Forelimb muscle (tissue), 1 donor: ENCODE measurements at regions not wholly inside any gene's neighbourhood (a gene's known extent, or its start where the extent isn't known, plus 50 kb on each side); places are given as distances from the start of the nearest gene placed in this dataset.
A peak's percentile ranks its signal among the peaks of the same experiment; 100 is the strongest.

Experiments used
- DNase-seq: peaks from one replicate; pipeline ENCODE4 v3.0.0-alpha.2; 2013; ENCODE audit warnings: low read depth

DNA sequence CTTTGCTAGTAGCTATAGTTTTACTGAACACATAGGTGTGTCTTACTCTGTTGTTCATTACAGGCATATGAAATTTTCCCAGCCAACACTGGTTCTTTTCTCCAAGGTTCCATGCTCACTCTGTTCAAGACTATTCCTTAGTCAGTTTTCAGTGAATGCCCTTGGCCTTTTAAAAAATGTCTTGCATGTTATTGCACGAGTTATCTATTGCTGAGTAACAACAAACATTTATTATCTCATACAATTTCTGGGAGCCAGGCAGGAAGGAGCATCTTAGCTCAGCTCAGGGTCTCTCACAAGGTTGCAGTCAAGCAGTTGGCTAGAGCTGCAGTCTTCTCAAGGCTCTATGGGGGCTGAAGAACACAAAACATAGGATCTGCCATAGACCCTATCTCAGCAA, 223.5 kb downstream of the BTG1 start:
- DNase-seq = no peak

DNA sequence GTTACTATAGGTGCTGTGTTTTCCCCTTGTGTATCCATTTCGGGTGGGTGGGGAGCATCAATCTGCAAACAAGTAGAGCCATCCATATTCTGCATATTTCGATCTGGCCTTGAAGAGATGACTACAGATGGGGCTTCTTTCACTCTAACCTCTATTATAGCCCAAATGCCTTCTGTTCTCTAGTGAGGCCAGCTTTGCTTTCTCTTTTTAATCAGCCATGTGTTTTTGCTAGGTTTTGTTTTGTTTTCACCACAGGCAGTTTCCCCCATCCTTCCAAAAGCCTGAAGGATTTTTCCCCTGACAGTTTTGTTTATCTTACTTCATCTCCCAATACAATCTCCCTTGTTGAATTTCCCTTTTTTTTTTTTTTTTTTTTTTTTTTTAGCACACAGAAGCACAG, 224.1 kb downstream of the BTG1 start:
- no peak for DNase-seq

DNA sequence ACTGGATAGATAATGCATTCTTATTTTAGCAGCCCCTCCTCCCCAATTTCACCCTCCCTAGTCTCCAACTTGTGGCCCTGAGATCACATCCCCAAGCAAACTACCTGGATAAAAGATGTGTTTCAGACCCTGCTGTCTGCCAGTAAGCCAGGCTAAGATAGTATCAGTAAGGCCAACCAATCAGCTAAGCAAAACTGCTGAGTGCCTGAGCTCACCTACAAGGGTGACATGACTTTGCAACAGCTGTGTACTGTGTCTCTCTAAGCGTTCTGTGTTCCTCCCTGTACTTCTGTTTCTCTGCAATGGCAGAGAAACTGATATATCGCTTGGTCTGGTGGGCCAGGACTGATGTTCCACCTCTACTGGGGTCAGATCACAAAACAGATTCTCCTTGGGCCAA, 224.9 kb downstream of the BTG1 start:
- no peak for DNase-seq

DNA sequence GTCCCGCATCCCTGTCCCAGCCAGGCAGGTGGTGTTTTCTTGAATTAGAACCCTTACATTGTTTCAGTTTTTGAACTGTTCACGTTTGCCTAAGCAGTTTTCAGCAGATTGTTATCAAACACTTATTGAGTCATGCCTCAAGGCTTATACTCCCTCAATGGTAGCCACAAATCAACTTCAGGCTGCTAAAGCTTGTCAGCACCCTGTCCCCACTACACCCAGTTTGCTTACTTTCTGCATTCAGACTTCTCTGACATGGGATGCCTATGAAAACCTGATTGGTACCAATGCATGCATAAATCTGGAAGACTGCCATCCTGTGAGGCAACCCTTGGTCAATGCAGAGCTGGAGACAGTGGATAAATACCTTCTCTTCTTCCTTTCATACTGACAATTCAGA, 225.4 kb downstream of the BTG1 start:
- DNase-seq = no peak

DNA sequence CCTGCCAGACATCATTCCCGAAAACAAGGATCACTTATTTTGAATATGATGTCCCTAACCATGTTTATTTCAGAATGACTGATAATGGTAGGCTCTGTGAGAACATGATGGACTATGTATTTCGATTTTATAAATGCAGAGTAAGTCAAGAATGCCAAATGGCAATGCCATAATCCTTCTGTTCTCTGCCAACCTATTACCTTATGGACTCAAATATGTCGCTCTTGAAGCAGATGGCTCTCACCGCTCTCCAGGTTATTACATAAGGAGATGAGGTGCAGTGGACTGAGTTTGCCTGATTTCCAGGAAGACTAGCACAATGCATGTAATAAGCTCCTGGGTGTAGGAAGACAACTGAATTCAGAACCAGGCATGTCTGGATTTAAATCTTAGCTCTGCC, 227.2 kb downstream of the BTG1 start:
- DNase-seq = no peak

DNA sequence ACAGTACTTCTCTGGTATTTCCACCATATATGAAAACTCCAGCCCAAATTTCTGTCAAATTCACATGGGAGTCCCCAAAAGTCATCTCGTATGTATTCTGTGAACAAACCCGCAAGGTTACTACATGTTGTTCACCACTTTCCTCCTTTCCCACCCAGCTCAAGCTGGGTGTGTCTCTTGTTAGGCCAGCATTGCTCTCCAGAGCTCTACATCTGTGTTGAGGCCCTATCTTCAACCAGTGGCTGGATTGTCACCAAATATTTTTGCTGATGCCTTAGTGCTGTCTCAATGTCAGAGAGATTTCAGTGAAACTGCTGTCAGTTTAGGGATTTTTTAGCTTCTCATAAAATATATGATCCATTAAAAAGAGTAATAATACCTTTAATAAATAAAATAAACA, 230.9 kb downstream of the BTG1 start:
- DNase-seq = no peak

DNA sequence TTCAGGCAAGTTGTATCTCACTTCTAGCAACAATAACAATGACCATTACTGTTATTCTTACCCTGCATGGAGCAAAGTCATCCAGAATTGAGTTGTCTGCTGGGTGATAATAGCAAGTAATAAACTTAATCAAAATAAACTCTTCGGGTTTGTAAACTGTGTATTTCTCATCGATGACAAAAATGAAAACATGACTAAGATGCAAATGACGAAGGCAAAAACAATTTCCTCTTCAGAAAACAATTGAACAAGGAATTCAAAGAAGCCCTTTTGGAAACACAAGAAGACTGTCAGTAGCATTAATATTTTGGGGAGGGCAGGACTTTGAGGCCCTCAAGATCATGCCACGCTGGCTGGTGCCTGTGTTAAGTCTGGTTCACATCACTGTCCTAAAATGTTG, 232.0 kb downstream of the BTG1 start:
- no peak for DNase-seq

DNA sequence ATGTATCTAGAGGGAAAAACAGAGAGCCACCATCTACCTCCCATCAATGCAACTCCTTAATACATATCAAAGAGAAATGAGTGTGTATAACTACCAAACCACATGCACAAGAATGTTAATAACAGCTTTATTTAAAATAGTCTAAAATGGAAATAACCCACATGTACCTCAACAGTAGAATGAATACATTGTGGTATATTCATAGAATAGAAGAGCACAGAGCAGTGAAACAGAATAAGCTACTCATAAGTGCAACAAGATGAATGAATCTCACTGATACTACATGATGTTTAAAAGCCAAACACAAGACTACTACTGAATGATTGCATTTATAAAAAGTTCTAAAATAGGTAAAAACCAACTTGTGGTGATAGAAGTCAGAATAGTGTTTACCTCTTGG, 232.5 kb downstream of the BTG1 start:
- no peak for DNase-seq

DNA sequence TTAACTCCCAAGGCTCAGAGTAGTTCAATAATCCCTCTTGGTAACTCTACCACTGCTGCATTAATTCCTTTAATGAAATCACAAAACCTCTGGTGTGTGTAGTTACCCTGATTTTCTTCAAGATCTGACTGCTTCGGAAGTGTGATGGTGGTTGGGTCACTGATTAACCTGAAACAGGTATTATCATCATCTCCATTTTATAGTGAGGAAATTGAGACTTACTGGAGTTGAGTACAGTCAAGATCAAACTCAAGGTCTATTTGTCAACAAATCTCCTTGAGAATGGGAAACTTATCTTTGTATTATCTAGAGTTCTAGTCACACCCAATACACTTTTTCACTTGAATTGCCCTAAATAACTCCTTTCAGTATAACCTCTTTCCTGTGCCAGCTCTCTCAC, 233.5 kb downstream of the BTG1 start:
- no peak for DNase-seq

DNA sequence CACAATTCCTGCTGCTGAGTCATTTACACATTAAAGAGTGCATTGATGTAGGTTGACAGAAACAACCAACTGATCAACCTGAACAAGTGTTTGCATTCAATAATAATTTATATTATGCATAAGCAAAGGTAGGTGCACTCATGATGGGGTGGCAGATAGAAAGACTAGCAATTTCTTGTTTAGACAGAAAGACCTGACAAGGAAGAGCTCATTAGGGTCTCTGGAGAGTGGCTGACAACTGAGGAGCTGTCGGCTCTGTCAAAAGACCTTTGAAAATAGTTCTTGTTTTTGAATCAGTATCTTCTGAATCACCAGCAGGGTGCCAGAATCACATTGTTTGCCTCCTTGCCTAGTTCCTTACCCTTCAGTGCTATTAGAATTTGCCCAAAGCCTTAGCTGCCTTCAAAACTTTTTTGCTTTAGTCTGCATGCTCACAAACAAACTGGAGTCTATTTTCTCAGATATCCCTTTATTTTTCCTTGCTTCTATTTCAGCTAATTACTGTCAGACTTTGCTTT, 234.7 kb downstream of the BTG1 start:
- DNase-seq = no peak

DNA sequence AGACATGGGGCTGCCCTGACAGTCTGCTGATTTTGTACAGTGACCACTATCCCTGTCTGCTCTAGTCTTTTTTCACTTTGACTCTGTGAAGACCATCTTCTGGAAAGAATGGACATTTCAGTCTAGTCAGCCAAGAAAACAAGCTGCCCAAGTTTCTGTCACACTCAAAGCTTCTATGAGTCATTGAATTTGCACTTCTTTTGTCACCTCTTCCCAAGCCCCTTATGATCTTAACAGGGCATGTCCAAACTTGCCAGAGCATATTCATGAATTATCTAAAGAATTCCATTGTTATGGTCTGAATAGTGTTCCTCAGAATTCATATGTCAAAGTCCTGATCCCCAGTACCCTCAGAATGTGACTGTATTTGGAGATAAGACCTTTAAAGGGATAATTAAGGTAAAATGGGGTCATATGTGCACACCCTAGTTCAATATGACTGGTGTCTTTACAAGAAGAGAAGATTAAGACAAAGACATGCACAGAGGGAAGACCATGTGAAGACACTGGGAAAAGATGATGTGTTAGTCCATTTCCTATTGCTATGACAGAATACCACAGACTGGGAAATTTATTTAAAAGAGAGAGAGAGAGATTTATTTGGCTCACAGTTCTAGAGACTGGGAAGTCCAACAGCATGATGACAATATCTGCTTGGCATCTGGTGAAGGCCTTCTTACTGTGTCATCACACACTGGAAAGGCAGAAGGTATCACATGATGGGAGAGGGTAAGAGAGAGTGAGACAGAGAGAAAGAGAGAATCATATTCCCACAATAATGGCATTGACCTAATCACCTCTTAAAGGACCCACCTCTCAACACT, 242.6 kb downstream of the BTG1 start:
- no peak for DNase-seq

DNA sequence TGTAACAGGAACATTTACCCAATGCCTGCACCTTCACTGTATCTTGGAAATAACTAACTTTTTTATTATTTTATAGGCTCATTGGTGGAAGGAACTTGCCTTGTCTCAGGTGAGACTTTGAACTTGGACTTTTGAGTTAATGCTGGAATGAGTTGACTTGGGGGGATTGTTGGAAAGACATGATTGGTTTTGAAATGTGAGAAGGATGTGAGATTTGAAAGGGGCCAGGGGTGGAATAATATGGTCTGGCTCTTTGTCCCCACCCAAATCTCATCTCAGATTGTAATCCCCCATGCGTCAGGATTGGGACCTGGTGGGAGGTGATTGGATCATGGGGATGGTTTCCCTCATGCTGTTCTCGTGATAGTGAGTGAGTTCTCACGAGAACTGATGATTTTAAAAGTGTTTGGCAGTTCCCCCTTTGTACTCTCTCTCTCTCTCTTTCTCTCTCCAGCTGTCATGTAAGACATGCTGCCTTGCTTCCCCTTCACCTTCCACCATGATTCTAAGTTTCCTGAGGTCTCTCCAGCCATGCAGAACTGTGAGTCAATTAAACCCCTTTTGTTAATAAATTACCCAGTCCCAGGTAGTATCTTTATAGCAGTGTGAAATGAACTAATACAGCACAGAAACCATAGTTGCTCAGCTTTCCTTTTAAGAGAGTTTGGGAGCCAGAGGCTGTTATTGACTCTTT, 244.1 kb downstream of the BTG1 start:
- DNase-seq = no peak

DNA sequence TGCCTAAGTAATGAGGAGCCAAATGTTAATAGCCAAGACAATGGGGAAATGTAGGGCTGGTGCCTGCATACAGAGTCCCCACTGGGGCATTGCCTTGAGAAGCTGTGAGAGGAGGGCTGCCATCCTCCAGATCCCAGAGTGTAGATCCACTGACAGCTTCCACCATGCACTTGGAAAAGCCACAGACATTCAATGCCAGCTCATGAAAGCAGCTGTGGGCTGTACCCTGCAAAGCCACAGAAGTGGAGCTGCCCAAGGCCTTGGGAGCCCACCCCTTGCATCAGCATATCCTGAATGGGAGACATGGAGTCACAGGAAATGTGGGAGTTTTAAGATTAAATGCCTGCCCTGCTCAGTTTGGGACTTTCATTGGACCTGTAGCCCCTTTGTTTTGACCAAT, 244.7 kb downstream of the BTG1 start:
- DNase-seq = no peak

DNA sequence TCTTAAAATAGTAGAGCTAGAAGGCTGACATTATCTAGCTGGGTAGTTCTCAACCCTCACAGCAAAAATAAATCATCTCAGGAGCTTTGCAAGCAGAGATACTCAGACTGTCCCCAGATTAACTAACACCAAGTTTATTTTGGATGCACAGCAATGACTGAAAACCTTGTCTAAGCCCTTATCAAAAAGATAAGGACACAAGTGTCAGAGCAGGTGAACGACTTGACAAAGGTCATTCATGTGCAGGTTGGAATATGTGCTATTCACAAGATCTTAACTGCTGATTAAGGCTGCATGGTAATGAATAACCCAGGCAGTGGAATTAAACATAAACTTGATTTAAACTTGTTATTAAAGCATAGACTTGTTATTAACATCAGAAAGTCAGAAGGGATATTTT, 246.6 kb downstream of the BTG1 start:
- no peak for DNase-seq

DNA sequence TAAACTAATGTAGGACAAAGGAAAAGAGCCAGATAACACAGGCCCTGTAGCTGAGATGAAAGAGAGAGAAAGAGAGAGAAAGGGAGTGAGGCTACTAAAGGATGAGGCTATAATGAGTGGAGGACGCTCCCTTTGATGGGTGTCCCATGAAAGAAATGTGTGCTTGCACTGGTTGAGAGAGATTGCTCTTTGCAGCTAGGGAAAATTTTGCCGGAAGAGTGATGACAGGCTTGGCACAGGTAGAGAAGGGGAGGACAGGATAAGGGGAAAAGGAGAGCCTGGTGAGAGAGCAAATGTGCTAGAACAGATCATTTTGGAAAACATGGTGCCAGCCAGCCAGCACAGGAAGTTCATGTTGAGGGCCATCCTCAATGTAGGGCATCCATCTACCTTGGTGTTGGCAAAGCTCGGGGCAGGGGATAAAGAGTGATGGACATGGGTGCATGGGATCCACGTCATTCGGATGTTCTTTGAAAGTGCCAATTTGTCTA, 248.6 kb downstream of the BTG1 start:
- DNase-seq = no peak

DNA sequence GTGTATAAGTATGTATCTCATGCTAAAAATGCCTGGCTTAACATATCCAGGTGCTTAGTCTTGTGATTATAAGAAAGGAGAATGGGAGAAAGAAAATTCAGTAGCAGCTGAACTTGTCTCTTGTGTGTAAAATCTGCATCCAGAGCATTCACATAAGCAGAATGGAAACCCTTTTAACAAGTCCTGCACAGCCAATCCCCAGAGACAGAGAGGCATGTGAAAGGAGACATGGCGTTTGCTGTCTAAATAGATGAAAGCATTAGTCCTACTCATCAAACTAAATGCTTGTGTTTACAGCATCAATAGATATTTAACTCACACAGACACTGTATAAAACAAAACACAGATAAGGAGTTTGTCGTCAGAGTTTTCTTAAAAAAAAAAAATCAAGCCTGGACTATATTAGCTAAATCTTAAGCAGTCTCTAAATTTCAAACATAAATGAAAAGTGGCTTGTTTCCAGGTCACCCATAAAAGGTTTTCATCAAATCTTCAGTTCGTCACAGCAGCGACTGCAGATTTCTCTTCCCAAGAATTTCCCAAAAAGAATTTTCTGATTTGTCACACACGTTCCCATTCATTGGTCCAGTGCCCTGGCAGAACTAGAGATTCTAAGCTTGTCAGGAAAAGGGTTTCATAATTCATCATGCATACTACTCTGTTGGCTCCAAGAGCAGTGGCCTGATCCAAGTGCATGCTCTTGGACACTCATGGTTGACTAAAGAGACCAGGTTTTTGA, 249.2 kb downstream of the BTG1 start:
- peak; percentile 28 for DNase-seq

DNA sequence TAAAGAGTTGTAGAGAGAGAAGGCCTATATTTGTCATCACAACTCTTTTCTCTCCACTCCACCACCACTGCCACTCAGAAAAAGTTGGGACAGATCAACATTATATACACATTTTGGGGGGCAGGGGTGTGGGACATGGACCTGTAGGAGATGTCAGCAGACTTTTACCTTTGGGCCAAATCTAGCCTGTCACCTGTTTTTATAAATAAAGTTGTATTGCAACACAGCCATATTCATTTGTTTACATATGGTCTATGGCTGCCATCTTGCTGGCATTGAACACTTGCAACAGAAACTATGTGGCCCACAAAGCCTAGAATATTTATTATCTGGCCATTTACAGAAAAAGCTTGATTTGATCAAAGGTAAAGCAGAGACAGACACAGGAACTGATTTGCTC, 250.7 kb downstream of the BTG1 start:
- DNase-seq = no peak

DNA sequence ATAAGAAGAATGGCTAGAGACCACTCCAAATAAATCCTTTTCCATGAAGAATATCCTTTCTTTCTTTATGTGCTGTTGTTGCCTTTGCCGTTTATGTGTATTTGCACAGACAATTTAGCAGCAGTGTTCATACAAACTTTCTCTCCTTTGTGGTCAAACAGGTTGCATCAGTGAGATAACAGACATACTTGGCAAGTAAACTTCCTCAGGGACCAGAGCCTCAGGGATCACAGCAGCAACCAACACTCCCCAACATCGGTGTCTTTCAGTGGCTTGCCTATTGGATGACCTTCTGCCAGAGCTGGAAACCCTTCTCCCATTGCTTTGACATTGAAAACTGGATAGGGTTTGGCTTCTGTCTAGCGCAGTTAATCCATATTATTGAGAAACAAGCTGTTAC, 252.2 kb downstream of the BTG1 start:
- DNase-seq = no peak

DNA sequence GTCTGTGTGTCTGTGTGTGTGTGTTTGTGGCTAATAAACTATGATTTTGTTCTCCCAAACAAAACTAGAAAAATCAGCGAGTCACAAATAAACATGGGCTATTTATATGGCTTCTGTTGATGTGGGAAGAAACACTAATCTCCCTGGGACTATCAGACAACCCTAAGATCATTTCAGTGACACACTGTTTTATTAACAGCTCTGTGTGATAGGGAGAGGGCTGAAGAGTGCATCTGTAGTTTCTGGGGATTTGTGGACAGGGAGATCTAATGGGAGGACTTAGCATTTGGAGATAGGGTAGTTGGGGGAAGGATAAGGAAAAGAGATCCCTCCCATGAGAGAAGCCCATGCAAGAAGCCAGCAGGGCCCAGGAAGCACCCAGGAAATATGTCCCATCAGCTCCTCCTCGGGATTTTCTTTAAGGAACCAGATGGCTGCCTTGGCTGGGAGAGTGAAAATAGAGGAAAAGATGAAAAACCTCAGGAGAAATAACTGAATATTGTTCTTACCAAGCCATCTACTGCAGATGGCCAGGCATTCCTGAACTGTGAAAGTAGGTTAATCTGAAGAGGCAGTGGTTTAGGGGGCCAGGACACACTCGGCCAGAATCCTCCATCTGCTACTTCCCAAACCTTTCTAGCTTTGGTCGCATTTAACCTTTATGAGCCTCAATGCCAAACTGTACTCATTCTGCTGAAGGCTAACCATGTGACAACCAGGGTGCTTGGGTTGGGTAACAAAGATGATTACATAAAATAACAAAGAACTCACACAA, 253.4 kb downstream of the BTG1 start:
- DNase-seq = no peak

DNA sequence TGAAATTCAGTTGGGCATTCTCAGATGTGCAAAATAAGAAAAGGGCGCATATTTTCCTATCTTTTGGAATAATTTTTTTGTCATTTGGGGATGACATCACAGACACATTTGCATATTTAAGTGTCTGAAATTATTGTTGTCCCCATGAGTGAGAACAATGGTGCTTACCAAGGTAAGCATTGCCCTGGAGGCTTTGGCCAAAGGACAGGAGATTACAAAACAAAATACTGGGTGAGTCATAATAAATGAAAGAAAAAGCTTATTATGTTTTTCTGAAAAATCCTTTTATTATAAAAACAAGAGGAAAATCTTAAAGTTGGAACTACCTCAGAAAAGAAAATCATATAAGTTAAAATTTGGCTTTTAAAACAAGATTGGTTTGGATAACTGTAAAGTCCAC, 254.9 kb downstream of the BTG1 start:
- DNase-seq = no peak

DNA sequence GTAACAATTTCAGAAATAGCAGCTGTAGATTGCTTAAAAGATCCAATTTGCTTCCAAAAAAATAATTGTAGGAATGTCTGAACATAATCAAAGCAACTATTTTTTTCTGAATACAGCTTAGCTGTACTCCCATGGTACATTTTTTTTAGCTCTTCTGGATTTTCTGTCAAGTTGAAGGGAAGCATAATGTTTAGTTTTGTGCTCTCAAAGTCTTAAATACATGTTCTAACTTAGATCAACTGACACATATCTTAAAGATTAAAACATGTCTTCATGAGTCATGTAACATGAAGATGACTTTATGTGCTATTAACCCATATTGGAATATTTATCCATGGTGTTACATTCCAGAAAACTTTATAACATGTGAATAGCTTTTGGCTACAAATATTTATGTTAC, 255.7 kb downstream of the BTG1 start:
- DNase-seq = no peak

DNA sequence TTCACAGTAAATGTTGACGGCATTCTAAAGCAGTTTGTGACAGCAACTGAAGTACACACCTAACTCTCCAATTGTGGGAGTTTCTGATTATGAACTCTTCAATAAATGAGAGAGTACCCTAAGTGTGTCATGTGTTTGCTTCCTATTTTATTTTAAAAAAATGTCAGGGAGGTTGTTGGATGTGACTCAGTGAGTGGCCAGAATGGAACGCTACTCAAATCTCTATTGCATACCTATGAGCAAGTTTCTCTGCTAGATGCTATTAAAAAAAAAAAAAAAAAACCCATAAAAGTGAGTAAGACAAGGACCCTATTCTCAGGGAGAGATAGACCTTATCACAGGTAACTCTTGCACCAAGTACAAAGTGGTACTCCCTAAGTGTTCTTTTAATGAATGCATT, 256.6 kb downstream of the BTG1 start:
- no peak for DNase-seq
